HK-2 (cell line): ENCODE measurements at regions not wholly inside any gene's neighbourhood (a gene's known extent, or its start where the extent isn't known, plus 50 kb on each side); places are given as distances from the start of the nearest gene placed in this dataset.

ENCODE experiments used
- DNase-seq: peaks from one replicate; pipeline ENCODE4 v3.0.0-alpha.2; 2018; ENCODE audit not compliant: unreplicated experiment

GRCh38 chr12:14278294-14278953 lies 87.1 kb upstream of the ATF7IP start:
- no peak for DNase-seq

- DNase-seq, result no peak
These were observed 85.6 kb upstream of the ATF7IP start for GRCh38 chr12:14279845-14280244.

- no peak for DNase-seq
These were observed 84.6 kb upstream of the ATF7IP start for GRCh38 chr12:14280921-14281320.

- DNase-seq, result no peak
These were observed 83.9 kb upstream of the ATF7IP start for GRCh38 chr12:14281539-14281938.

GRCh38 chr12:14283489-14284144 lies 81.9 kb upstream of the ATF7IP start:
- no peak for DNase-seq

- no peak for DNase-seq
These were observed 81.2 kb upstream of the ATF7IP start for GRCh38 chr12:14284184-14284722.

- no peak for DNase-seq
These were observed 75.9 kb upstream of the ATF7IP start for GRCh38 chr12:14289601-14290000.

- no peak for DNase-seq
These were observed 74.5 kb upstream of the ATF7IP start for GRCh38 chr12:14290951-14291350.

- DNase-seq, result no peak
These were observed 61.8 kb upstream of the ATF7IP start for GRCh38 chr12:14303661-14304155.

GRCh38 chr12:14307004-14307403 lies 58.5 kb upstream of the ATF7IP start:
- DNase-seq, result no peak

- DNase-seq, result no peak
These were observed 57.0 kb upstream of the ATF7IP start for GRCh38 chr12:14308516-14308915.

- no peak for DNase-seq
These were observed 54.6 kb upstream of the ATF7IP start for GRCh38 chr12:14310866-14311265.

GRCh38 chr12:14313379-14314138 lies 51.9 kb upstream of the ATF7IP start:
- DNase-seq, result no peak

GRCh38 chr12:14314801-14315200 lies 50.7 kb upstream of the ATF7IP start:
- no peak for DNase-seq

GRCh38 chr12:14315501-14315900 lies 50.0 kb upstream of the ATF7IP start:
- DNase-seq, result no peak
